ENCODE measurements at regions not wholly inside any gene's neighbourhood (a gene's known extent, or its start where the extent isn't known, plus 50 kb on each side); places are given as distances from the start of the nearest gene placed in this dataset.

DNA sequence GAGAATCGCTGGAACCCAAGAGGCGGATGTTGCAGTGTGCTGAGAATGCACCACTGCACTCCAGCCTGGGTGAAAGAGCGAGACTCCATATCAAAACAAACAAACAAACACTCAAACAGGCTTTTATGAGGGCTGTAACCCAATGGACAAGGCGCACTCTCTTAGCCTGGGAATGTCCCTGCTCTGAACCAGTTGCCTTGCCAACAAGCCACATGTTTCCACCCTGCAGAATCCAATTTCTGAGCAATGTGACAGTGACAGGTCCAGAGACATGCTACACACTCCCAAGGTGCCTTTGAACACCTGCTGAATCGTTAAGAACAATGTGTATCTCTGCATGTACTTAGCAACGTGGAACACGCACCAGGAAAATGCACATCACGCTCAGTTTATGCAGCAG, 186.8 kb upstream of the AUTS2 start:
- TF ChIP-seq, protein P1, sequence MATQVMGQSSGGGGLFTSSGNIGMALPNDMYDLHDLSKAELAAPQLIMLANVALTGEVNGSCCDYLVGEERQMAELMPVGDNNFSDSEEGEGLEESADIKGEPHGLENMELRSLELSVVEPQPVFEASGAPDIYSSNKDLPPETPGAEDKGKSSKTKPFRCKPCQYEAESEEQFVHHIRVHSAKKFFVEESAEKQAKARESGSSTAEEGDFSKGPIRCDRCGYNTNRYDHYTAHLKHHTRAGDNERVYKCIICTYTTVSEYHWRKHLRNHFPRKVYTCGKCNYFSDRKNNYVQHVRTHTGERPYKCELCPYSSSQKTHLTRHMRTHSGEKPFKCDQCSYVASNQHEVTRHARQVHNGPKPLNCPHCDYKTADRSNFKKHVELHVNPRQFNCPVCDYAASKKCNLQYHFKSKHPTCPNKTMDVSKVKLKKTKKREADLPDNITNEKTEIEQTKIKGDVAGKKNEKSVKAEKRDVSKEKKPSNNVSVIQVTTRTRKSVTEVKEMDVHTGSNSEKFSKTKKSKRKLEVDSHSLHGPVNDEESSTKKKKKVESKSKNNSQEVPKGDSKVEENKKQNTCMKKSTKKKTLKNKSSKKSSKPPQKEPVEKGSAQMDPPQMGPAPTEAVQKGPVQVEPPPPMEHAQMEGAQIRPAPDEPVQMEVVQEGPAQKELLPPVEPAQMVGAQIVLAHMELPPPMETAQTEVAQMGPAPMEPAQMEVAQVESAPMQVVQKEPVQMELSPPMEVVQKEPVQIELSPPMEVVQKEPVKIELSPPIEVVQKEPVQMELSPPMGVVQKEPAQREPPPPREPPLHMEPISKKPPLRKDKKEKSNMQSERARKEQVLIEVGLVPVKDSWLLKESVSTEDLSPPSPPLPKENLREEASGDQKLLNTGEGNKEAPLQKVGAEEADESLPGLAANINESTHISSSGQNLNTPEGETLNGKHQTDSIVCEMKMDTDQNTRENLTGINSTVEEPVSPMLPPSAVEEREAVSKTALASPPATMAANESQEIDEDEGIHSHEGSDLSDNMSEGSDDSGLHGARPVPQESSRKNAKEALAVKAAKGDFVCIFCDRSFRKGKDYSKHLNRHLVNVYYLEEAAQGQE (IDR thresholded peaks at IDR 0.05; ENCODE audit: insufficient read depth in 1 of 2, low read depth in 2 of 2, low read length in 2 of 2): no peak
- TF ChIP-seq POLR2AphosphoS5 (IDR thresholded peaks at IDR 0.05; ENCODE audit: low read depth, low read length): no peak

All from PFSK-1 (cell line).